ENCODE measurements at regions not wholly inside any gene's neighbourhood (a gene's known extent, or its start where the extent isn't known, plus 50 kb on each side); places are given as distances from the start of the nearest gene placed in this dataset.

GRCh38 chr10:29163746-29164145, 125.1 kb upstream of the LYZL1 start:
- DNase-seq (ENCODE audit: low spot score), result no peak

- DNase-seq (ENCODE audit: low spot score), result no peak
Measured at GRCh38 chr10:29166713-29167112, 122.2 kb upstream of the LYZL1 start.

GRCh38 chr10:29169021-29169420, 119.8 kb upstream of the LYZL1 start:
- DNase-seq (ENCODE audit: low spot score), result no peak

- no peak for DNase-seq (ENCODE audit: low spot score)
Measured at GRCh38 chr10:29171717-29172116, 117.2 kb upstream of the LYZL1 start.

GRCh38 chr10:29174389-29174788, 114.5 kb upstream of the LYZL1 start:
- peak; percentile 14 for DNase-seq (ENCODE audit: low spot score)

- DNase-seq (ENCODE audit: low spot score), result no peak
Measured at GRCh38 chr10:29176845-29177832, 111.7 kb upstream of the LYZL1 start.

GRCh38 chr10:29181936-29182335, 106.9 kb upstream of the LYZL1 start:
- no peak for DNase-seq (ENCODE audit: low spot score)

GRCh38 chr10:29183301-29183945, 105.4 kb upstream of the LYZL1 start:
- DNase-seq (ENCODE audit: low spot score), result no peak

- no peak for DNase-seq (ENCODE audit: low spot score)
Measured at GRCh38 chr10:29184205-29185000, 104.5 kb upstream of the LYZL1 start.

GRCh38 chr10:29185050-29185449, 103.8 kb upstream of the LYZL1 start:
- DNase-seq (ENCODE audit: low spot score), result no peak

- no peak for DNase-seq (ENCODE audit: low spot score)
Measured at GRCh38 chr10:29186221-29186620, 102.6 kb upstream of the LYZL1 start.

GRCh38 chr10:29189256-29189655, 99.6 kb upstream of the LYZL1 start:
- DNase-seq (ENCODE audit: low spot score), result no peak

GRCh38 chr10:29191674-29192073, 97.2 kb upstream of the LYZL1 start:
- no peak for DNase-seq (ENCODE audit: low spot score)

GRCh38 chr10:29199339-29199738, 89.5 kb upstream of the LYZL1 start:
- no peak for DNase-seq (ENCODE audit: low spot score)

- DNase-seq (ENCODE audit: low spot score), result no peak
Measured at GRCh38 chr10:29199941-29200679, 88.8 kb upstream of the LYZL1 start.

GRCh38 chr10:29202386-29202940, 86.4 kb upstream of the LYZL1 start:
- no peak for DNase-seq (ENCODE audit: low spot score)

- no peak for DNase-seq (ENCODE audit: low spot score)
Measured at GRCh38 chr10:29203432-29203831, 85.4 kb upstream of the LYZL1 start.

- DNase-seq (ENCODE audit: low spot score), result no peak
Measured at GRCh38 chr10:29204070-29204800, 84.6 kb upstream of the LYZL1 start.

- DNase-seq (ENCODE audit: low spot score), result no peak
Measured at GRCh38 chr10:29205787-29206186, 83.1 kb upstream of the LYZL1 start.

GRCh38 chr10:29208845-29209244, 80.0 kb upstream of the LYZL1 start:
- no peak for DNase-seq (ENCODE audit: low spot score)

GRCh38 chr10:29209830-29210229, 79.0 kb upstream of the LYZL1 start:
- DNase-seq (ENCODE audit: low spot score), result no peak

Measured in NAMALWA (cell line).